ENCODE measurements at regions not wholly inside any gene's neighbourhood (a gene's known extent, or its start where the extent isn't known, plus 50 kb on each side); places are given as distances from the start of the nearest gene placed in this dataset.

GRCh38 chr1:58123051-58123450, 423.5 kb downstream of the OMA1 start:
- TF ChIP-seq CTCF (IDR thresholded peaks at IDR 0.05 in 4 of 5, conservative IDR thresholded peaks at IDR 0.05 in 1 of 5) (no peak), POLR2A (IDR thresholded peaks at IDR 0.05) (no peak)
